ENCODE measurements at regions not wholly inside any gene's neighbourhood (a gene's known extent, or its start where the extent isn't known, plus 50 kb on each side); places are given as distances from the start of the nearest gene placed in this dataset.

DNA sequence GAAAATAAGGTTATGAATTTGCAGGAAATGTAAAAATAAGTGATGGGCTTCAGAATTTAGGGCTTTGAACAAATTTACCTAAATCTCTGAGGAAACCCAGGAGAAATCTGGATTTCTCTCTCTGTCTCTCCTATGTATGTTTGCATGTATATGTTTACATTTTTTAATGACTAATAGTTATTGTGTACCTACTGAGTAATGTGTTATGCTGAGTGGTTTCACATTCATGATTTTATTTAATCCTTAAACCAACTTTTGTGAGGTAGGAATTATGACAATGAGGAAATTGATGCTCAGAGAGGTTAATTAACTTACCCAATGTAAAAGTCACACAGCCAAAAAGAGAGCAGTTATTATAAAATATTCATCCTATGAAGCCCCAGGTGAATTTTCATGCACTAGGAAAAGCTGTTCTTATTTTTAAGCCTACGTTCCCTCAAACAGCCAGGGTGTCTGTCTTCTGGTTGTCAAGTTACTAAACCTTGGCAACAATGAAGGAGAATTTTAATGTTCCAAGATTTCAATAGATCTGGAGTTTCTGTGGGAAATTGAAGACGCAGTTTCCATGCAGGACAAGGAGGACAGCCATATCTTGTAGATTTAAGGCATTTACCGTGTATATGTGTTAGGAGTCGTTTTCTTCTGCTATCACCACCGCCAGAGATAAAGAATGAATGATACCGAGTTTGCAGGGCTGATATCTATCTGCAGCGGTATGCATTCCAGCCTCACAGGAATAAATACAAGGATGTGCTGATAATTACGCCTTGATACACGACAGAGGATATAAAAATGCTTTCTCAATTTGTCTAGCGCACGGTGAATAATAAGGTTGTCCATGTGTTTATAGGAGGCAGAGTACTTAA lies 484.8 kb downstream of the ZSWIM6 start:
- Histone ChIP-seq H3K79me1 (ENCODE audit: low read depth, low read length) (no peaks in the 10 kb centered on the region), H2BK15ac (ENCODE audit: low read length) (no peak overlapping the region), H3K4ac (replicated peaks; ENCODE audit: insufficient read length, low read depth, low read length) (no peak overlapping the region), H3K36me3 (ENCODE audit: control insufficient read depth in 2 of 4, insufficient read depth in 4 of 4, low read length in 3 of 4) (no peaks in the 10 kb centered on the region), H3K18ac (ENCODE audit: extremely low read depth, low read length) (no peak overlapping the region), H4K8ac (ENCODE audit: extremely low read depth, insufficient read depth, low read length) (no peak overlapping the region), H2AFZ (ENCODE audit: low read length) (no peak overlapping the region), H3K4me3 (ENCODE audit: extremely low read depth in 1 of 4, insufficient read depth in 2 of 4, low read depth in 3 of 4, low read length in 4 of 4) (no peak overlapping the region), H2AK5ac (ENCODE audit: low read depth, low read length) (no peak overlapping the region), H3K9ac (replicated peaks in 1 of 4; ENCODE audit: extremely low read depth in 1 of 4, low read depth in 3 of 4, low read length in 3 of 4) (no peak overlapping the region), H4K20me1 (replicated peaks in 1 of 2; ENCODE audit: control insufficient read depth in 1 of 2, insufficient read depth in 2 of 2, low read length in 2 of 2) (no peaks in the 10 kb centered on the region), H4K91ac (replicated peaks; ENCODE audit: insufficient read length, low read length) (no peak overlapping the region), H3K27ac (ENCODE audit: low read depth, low read length) (no peak overlapping the region), H3K23me2 (ENCODE audit: low read depth, low read length) (no peaks in the 10 kb centered on the region), H4K5ac (ENCODE audit: insufficient read length, low read depth, low read length) (no peak overlapping the region), H3K4me2 (ENCODE audit: insufficient read depth in 1 of 2, low read depth in 2 of 2, low read length in 2 of 2) (no peak overlapping the region), H2BK20ac (ENCODE audit: low read length) (no peak overlapping the region), H2BK12ac (ENCODE audit: low read depth, low read length) (no peak overlapping the region), H3K56ac (replicated peaks; ENCODE audit: insufficient read length, low read depth, low read length) (no peak overlapping the region), H2BK5ac (ENCODE audit: low read depth, low read length) (no peak overlapping the region), H3K9me3 (ENCODE audit: insufficient read depth in 2 of 2, low read depth in 1 of 2, low read length in 1 of 2) (no peaks in the 10 kb centered on the region; a peak in 1 of 4 replicates), H2BK120ac (replicated peaks; ENCODE audit: low read depth, low read length) (no peak overlapping the region), H3K79me2 (ENCODE audit: control insufficient read depth in 1 of 2, insufficient read depth in 2 of 2, low read length in 2 of 2) (no peaks in the 10 kb centered on the region), H3K23ac (ENCODE audit: insufficient read length) (no peak overlapping the region), H3K14ac (ENCODE audit: insufficient read length) (no peak overlapping the region), H3K27me3 (replicated peaks in 1 of 4; ENCODE audit: control insufficient read depth in 3 of 4, extremely low read depth in 1 of 4, insufficient read depth in 3 of 4, low read length in 3 of 4) (no peaks in the 10 kb centered on the region), H3K4me1 (replicated peaks in 1 of 4; ENCODE audit: control insufficient read depth in 3 of 4, insufficient read depth in 4 of 4, low read length in 3 of 4) (peaks cover 0 to 2% (median 0%) of the 10 kb centered on the region in 4 experiments; a peak in 1 of 7 replicates)
- CTCF ChIA-PET (ENCODE audit: partially characterized antibody) = interaction anchor here (0.8 to 2.2 kb wide), 16 partner anchors 8 to 675 kb away, joined by 3 to 7 read pairs (median 4); no protein-coding TSS in a partner anchor
- no peak for TF ChIP-seq NRF1 (IDR thresholded peaks at IDR 0.05; ENCODE audit: low read depth, low read length)
- no peak for FAIRE-seq
- POLR2A ChIA-PET (ENCODE audit: partially characterized antibody) = no interaction called here
- DNase-seq (ENCODE audit: low read depth in 1 of 2, low spot score in 2 of 2) = no peak
- WGBS, 2 experiments (ENCODE audit: extremely low coverage in 1 of 2, insufficient coverage in 1 of 2, insufficient read length in 1 of 2, insufficient replicate concordance in 2 of 2, low coverage in 1 of 2, low lambda C conversion rate in 2 of 2, missing lambda C conversion rate in 1 of 2) = 92% methylated on average over 11 of the region's 11 CpGs; no CpG with 5 or more reads in 1 of the 2 experiments
